ENCODE measurements at regions not wholly inside any gene's neighbourhood (a gene's known extent, or its start where the extent isn't known, plus 50 kb on each side); places are given as distances from the start of the nearest gene placed in this dataset.

GRCh38 chr19:28905996-28906395, 307.0 kb downstream of the UQCRFS1 start:
- TF ChIP-seq, protein P1, sequence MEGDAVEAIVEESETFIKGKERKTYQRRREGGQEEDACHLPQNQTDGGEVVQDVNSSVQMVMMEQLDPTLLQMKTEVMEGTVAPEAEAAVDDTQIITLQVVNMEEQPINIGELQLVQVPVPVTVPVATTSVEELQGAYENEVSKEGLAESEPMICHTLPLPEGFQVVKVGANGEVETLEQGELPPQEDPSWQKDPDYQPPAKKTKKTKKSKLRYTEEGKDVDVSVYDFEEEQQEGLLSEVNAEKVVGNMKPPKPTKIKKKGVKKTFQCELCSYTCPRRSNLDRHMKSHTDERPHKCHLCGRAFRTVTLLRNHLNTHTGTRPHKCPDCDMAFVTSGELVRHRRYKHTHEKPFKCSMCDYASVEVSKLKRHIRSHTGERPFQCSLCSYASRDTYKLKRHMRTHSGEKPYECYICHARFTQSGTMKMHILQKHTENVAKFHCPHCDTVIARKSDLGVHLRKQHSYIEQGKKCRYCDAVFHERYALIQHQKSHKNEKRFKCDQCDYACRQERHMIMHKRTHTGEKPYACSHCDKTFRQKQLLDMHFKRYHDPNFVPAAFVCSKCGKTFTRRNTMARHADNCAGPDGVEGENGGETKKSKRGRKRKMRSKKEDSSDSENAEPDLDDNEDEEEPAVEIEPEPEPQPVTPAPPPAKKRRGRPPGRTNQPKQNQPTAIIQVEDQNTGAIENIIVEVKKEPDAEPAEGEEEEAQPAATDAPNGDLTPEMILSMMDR (IDR thresholded peaks at IDR 0.05) = no peak
- TF ChIP-seq POLR2A (IDR thresholded peaks at IDR 0.05) = no peak

Measured in sigmoid colon (tissue), 3 donors.